Right atrium auricular region (tissue), 2 donors: ENCODE measurements at regions not wholly inside any gene's neighbourhood (a gene's known extent, or its start where the extent isn't known, plus 50 kb on each side); places are given as distances from the start of the nearest gene placed in this dataset.
"Not testable (repeated sequence)": the region's sequence is repeated elsewhere in the genome, so short reads cannot be mapped to it uniquely, and the experiment has no call there.

Experiments
- DNase-seq: peaks from one replicate; pipeline ENCODE4 v3.0.0-alpha.2; 2019; ENCODE audit warnings: low spot score
- H3K27ac ChIP-seq, 2 donors: fragments of 200-600 bp; sonication (generic); 1 replicate in 1 of 2; 2 replicates in 1 of 2; pipeline ENCODE4 v1.5.1; 2016 to 2019
- H3K27me3 ChIP-seq, 2 donors: fragments of 200-600 bp; sonication (generic); one replicate each; pipeline versions ENCODE4 v1.5.1 to v1.6.0; 2017 to 2019
- H3K36me3 ChIP-seq: fragments of 200-600 bp; sonication (generic); one replicate; pipeline ENCODE4 v1.5.1; 2016
- H3K4me1 ChIP-seq, 2 donors: fragments of 200-600 bp; sonication (generic); one replicate each; pipeline versions ENCODE4 v1.5.1 to v1.6.0; 2017 to 2019
- H3K4me3 ChIP-seq, 2 donors: fragments of 200-600 bp; sonication (generic); 1 replicate in 1 of 2; 2 replicates in 1 of 2; pipeline ENCODE4 v1.5.1; 2017 to 2019; ENCODE audit warnings: mild to moderate bottlenecking in 1 of 2, moderate library complexity in 1 of 2
- H3K9me3 ChIP-seq, 2 donors: fragments of 200-600 bp; sonication (generic); one replicate each; pipeline ENCODE4 v1.5.1; 2019
- CTCF ChIP-seq, 2 donors: fragments of 200-600 bp; sonication (generic); IDR thresholded peaks; one replicate each; pipeline ENCODE4 v1.5.1; 2019; ENCODE audit warnings: antibody characterized with exemption in 2 of 2

- no peak overlapping the region for H3K4me3 ChIP-seq
- no peaks in the 10 kb centered on the region for H3K9me3 ChIP-seq
- TF ChIP-seq CTCF (IDR thresholded peaks at IDR 0.05) = no peak
- H3K27ac ChIP-seq = no peak overlapping the region
- H3K36me3 ChIP-seq = no peaks in the 10 kb centered on the region
- no peaks in the 10 kb centered on the region for H3K27me3 ChIP-seq
- no peak for DNase-seq
- no peaks in the 10 kb centered on the region for H3K4me1 ChIP-seq
These were observed 656.0 kb upstream of the MDGA2 start for GRCh38 chr14:48331421-48331820.

- Histone ChIP-seq H3K4me1 (no peaks in the 10 kb centered on the region), H3K36me3 (no peaks in the 10 kb centered on the region), H3K9me3 (no peaks in the 10 kb centered on the region), H3K27ac (no peak overlapping the region), H3K4me3 (no peak overlapping the region), H3K27me3 (no peaks in the 10 kb centered on the region)
- DNase-seq = no peak
- TF ChIP-seq CTCF (IDR thresholded peaks at IDR 0.05) = no peak
These were observed 650.1 kb upstream of the MDGA2 start for GRCh38 chr14:48325486-48325885.

GRCh38 chr14:48323665-48324064 is 648.3 kb upstream of the MDGA2 start:
- Histone ChIP-seq H3K36me3 (no peaks in the 10 kb centered on the region), H3K9me3 (no peaks in the 10 kb centered on the region), H3K4me3 (no peak overlapping the region), H3K4me1 (no peaks in the 10 kb centered on the region), H3K27ac (no peak overlapping the region), H3K27me3 (no peaks in the 10 kb centered on the region)
- no peak for DNase-seq
- no peak for TF ChIP-seq CTCF (IDR thresholded peaks at IDR 0.05)

GRCh38 chr14:48319823-48320222 is 644.4 kb upstream of the MDGA2 start:
- no peak for TF ChIP-seq CTCF (IDR thresholded peaks at IDR 0.05)
- H3K27me3 ChIP-seq = no peaks in the 10 kb centered on the region
- H3K36me3 ChIP-seq = no peaks in the 10 kb centered on the region

GRCh38 chr14:48304729-48305128 is 629.3 kb upstream of the MDGA2 start:
- Histone ChIP-seq H3K27ac (no peak overlapping the region), H3K4me3 (no peak overlapping the region), H3K27me3 (no peaks in the 10 kb centered on the region), H3K9me3 (no peaks in the 10 kb centered on the region), H3K36me3 (no peaks in the 10 kb centered on the region), H3K4me1 (no peaks in the 10 kb centered on the region)
- no peak for TF ChIP-seq CTCF (IDR thresholded peaks at IDR 0.05)
- no peak for DNase-seq

More at GRCh38 chr14:48319823-48320222, 644.4 kb upstream of the MDGA2 start:
- H3K4me1 ChIP-seq = no peaks in the 10 kb centered on the region
- no peak overlapping the region for H3K4me3 ChIP-seq
- H3K9me3 ChIP-seq = no peaks in the 10 kb centered on the region
- no peak overlapping the region for H3K27ac ChIP-seq
- DNase-seq = no peak

- Histone ChIP-seq H3K36me3 (no peaks in the 10 kb centered on the region), H3K4me3 (no peak overlapping the region)
- TF ChIP-seq CTCF (IDR thresholded peaks at IDR 0.05) = no peak
These were observed 614.3 kb upstream of the MDGA2 start for GRCh38 chr14:48289701-48290100.

GRCh38 chr14:48285217-48285616 is 609.8 kb upstream of the MDGA2 start:
- not testable (repeated sequence) for H3K27me3 ChIP-seq, H3K9me3 ChIP-seq, H3K27ac ChIP-seq, H3K4me1 ChIP-seq, H3K4me3 ChIP-seq, H3K36me3 ChIP-seq, DNase-seq

More at GRCh38 chr14:48289701-48290100, 614.3 kb upstream of the MDGA2 start:
- H3K4me1 ChIP-seq = no peaks in the 10 kb centered on the region
- DNase-seq = no peak
- H3K9me3 ChIP-seq = no peaks in the 10 kb centered on the region
- H3K27ac ChIP-seq = no peak overlapping the region
- H3K27me3 ChIP-seq = no peaks in the 10 kb centered on the region
